HG03097 (cell line): ENCODE measurements at regions not wholly inside any gene's neighbourhood (a gene's known extent, or its start where the extent isn't known, plus 50 kb on each side); places are given as distances from the start of the nearest gene placed in this dataset.
"Not testable (repeated sequence)": the region's sequence is repeated elsewhere in the genome, so short reads cannot be mapped to it uniquely, and the experiment has no call there.

ENCODE experiments used
- ATAC-seq: cut with Tn5 transposase; IDR thresholded peaks from one replicate; pipeline ENCODE4 v1.9.1; 2021; ENCODE audit not compliant: unreplicated experiment, low FRiP score

- no peak for ATAC-seq
Observed at GRCh38 chr2:133624551-133624950, 56.3 kb upstream of the NCKAP5 start.

GRCh38 chr2:133627741-133628140 is 59.5 kb upstream of the NCKAP5 start:
- ATAC-seq, result no peak

- no peak for ATAC-seq
Observed at GRCh38 chr2:133633309-133633708, 65.0 kb upstream of the NCKAP5 start.

GRCh38 chr2:133633881-133634409 is 65.7 kb upstream of the NCKAP5 start:
- no peak for ATAC-seq

GRCh38 chr2:133635131-133635530 is 66.9 kb upstream of the NCKAP5 start:
- no peak for ATAC-seq

GRCh38 chr2:133636287-133636686 is 68.0 kb upstream of the NCKAP5 start:
- no peak for ATAC-seq

GRCh38 chr2:133640103-133640502 is 71.8 kb upstream of the NCKAP5 start:
- ATAC-seq, result no peak

- no peak for ATAC-seq
Observed at GRCh38 chr2:133641497-133641896, 73.2 kb upstream of the NCKAP5 start.

GRCh38 chr2:133641942-133642725 is 73.9 kb upstream of the NCKAP5 start:
- no peak for ATAC-seq

GRCh38 chr2:133642791-133643191 is 74.5 kb upstream of the NCKAP5 start:
- ATAC-seq, result no peak

- no peak for ATAC-seq
Observed at GRCh38 chr2:133643863-133644262, 75.6 kb upstream of the NCKAP5 start.

- no peak for ATAC-seq
Observed at GRCh38 chr2:133644846-133645245, 76.6 kb upstream of the NCKAP5 start.

GRCh38 chr2:133647386-133647785 is 79.1 kb upstream of the NCKAP5 start:
- ATAC-seq, result not testable (repeated sequence)

- ATAC-seq, result no peak
Observed at GRCh38 chr2:133651861-133652260, 83.6 kb upstream of the NCKAP5 start.

GRCh38 chr2:133652398-133652797 is 84.1 kb upstream of the NCKAP5 start:
- ATAC-seq, result no peak

GRCh38 chr2:133653056-133653455 is 84.8 kb upstream of the NCKAP5 start:
- ATAC-seq, result no peak

- no peak for ATAC-seq
Observed at GRCh38 chr2:133654949-133655348, 86.7 kb upstream of the NCKAP5 start.

GRCh38 chr2:133655610-133656009 is 87.3 kb upstream of the NCKAP5 start:
- ATAC-seq, result no peak

- ATAC-seq, result no peak
Observed at GRCh38 chr2:133657591-133657990, 89.3 kb upstream of the NCKAP5 start.

GRCh38 chr2:133658020-133658903 is 90.0 kb upstream of the NCKAP5 start:
- ATAC-seq, result no peak

- no peak for ATAC-seq
Observed at GRCh38 chr2:133660510-133660909, 92.2 kb upstream of the NCKAP5 start.
